T1000 (cell line): ENCODE measurements at regions not wholly inside any gene's neighbourhood (a gene's known extent, or its start where the extent isn't known, plus 50 kb on each side); places are given as distances from the start of the nearest gene placed in this dataset.

Experiments
- DNase-seq: peaks from one replicate; lab custom pipeline; 2025; ENCODE audit warnings: mixed read lengths; lab: John Stamatoyannopoulos, UW

GRCh38 chr5:32503261-32503660, 58.7 kb upstream of the ZFR start:
- no peak for DNase-seq

GRCh38 chr5:32501071-32502002, 56.8 kb upstream of the ZFR start:
- no peak for DNase-seq

GRCh38 chr5:32500181-32500580, 55.6 kb upstream of the ZFR start:
- DNase-seq: no peak

GRCh38 chr5:32499261-32499660, 54.7 kb upstream of the ZFR start:
- no peak for DNase-seq

GRCh38 chr5:32498484-32498883, 53.9 kb upstream of the ZFR start:
- DNase-seq: no peak

GRCh38 chr5:32496104-32496503, 51.6 kb upstream of the ZFR start:
- no peak for DNase-seq

- DNase-seq: no peak
These were observed 50.3 kb upstream of the ZFR start for GRCh38 chr5:32494827-32495226.
